NCI-H1436 treated with DMSO at 0.1 percent for 48 hours (cell line): ENCODE measurements at regions not wholly inside any gene's neighbourhood (a gene's known extent, or its start where the extent isn't known, plus 50 kb on each side); places are given as distances from the start of the nearest gene placed in this dataset.
"Not testable (repeated sequence)": the region's sequence is repeated elsewhere in the genome, so short reads cannot be mapped to it uniquely, and the experiment has no call there.

ENCODE experiments used
- DNase-seq: peaks from one replicate; lab custom pipeline; 2025; lab: John Stamatoyannopoulos, UW

- no peak for DNase-seq
Measured at GRCh38 chr14:89524990-89525667, 108.1 kb upstream of the FOXN3 start.

- no peak for DNase-seq
Measured at GRCh38 chr14:89524412-89524811, 107.4 kb upstream of the FOXN3 start.

GRCh38 chr14:89521988-89522387 lies 105.0 kb upstream of the FOXN3 start:
- no peak for DNase-seq

GRCh38 chr14:89519040-89519439 lies 102.0 kb upstream of the FOXN3 start:
- no peak for DNase-seq

GRCh38 chr14:89516173-89516572 lies 99.1 kb upstream of the FOXN3 start:
- DNase-seq, result no peak

- no peak for DNase-seq
Measured at GRCh38 chr14:89514601-89515000, 97.6 kb upstream of the FOXN3 start.

DNA sequence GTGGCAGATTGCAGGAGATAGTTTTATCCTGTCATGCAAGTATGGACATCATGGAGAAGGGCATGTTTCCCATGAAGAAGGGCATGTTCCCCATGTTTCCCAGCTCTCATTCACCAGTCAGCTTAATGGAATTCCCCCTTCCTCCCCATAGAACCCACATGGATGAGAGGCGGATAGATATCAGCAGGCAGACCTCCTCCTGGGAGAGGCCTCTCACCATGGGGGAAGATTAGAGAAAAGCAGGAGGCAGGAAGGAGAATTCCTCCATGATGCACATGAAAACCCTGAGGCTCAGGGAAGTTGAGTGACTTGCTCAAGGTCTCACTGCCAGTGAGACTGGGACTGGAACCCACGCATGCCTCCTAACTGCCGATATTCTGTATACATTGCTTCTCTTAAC lies 92.9 kb upstream of the FOXN3 start:
- DNase-seq, result no peak

DNA sequence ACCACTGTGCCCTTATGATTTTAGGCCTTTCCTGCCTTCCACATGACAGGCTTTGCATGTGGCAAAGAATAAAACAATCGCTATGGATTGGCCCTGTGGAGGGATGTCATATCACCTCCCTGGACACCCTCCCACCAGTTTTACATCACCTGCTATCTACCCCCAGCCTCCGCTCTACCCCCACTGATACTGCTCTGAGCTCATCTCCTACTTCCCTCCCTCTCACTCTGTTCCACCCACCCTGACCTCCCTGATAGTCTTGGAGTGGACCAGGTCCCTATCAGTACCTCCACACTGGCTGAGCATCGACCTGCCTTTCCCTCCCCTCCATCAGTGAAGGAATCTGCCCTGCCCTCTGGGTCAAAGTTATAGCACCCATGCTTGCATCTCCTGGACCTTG lies 91.8 kb upstream of the FOXN3 start:
- DNase-seq, result no peak

- DNase-seq, result no peak
Measured at GRCh38 chr14:89507926-89508460, 91.0 kb upstream of the FOXN3 start.

GRCh38 chr14:89507521-89507920 lies 90.5 kb upstream of the FOXN3 start:
- DNase-seq, result no peak

- not testable (repeated sequence) for DNase-seq
Measured at GRCh38 chr14:89506891-89507452, 89.9 kb upstream of the FOXN3 start.

DNA sequence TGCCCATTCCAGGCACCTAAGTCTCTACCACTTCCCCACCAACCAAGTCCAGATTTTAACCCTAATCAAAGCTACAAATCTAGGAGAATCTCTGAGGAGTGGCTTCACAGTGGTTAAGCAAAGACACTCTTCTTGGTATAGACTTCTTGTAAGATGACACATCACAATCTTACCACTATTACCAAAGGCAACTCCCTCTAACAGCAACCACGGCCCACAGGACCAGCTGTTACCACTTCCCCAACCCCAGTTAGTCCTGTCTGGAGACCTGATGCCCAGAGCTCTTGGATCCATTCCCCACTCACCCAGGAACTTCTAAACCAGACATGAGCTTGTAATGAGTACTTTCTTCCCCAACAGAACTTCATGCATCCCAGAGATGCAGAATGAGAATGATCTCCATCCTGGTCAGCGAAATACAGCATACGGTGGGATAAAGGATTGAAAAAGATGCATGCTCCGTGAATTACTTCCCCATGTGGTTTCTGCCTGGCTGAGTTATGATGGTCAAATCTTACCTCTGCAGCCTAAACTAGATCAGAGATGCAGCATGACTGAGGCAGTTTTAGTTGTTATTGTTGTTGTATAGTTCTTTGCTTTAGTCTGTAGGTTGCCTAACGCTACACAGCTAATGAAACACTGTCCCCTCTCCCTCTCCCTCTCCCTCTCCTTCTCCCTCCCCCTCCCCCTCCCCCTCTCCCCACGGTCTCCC lies 87.7 kb upstream of the FOXN3 start:
- DNase-seq, result no peak

DNA sequence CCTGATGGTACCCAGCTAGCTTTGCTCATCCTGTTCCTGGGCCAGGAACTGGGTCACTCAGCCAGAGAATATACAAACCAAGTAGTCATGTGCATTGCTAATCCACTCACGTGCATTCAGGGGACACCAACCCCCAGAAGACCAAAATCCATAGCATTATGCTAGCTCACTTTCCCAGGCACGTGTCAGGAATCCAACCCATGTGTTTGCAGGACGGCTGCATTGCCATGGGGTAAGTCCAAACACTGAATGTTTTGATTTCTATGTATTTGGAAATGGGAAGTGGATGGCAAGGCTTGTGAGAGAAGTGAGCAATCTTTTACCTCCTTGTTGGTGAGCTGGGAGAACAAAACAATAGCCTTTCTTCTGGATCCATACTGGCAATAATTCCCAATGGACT lies 87.1 kb upstream of the FOXN3 start:
- no peak for DNase-seq

DNA sequence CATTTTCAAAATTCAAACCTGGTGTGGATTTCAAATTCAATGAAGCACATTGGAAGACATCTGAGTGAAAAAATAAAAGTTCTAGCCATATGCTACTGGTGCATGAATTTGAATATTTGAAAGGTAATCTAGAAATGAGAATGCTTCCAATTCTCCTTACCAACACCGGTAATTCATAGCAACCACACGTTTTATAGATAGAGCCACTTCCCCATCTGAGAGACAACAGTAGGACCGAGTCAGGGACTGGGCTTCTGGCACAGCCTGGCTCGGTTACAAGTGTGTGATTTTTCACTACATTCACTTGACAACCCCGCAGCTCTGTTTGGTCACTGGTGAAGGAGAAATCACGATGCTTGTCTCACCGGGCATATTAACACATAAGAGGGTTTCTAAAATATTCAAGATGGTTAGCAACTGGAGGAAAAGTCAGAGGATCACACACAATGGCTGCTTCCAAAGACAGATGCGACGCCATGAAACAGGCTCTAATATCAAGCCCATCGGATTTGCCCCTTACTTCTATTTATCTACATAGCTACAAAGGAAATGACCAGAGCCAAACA lies 86.5 kb upstream of the FOXN3 start:
- DNase-seq, result no peak

DNA sequence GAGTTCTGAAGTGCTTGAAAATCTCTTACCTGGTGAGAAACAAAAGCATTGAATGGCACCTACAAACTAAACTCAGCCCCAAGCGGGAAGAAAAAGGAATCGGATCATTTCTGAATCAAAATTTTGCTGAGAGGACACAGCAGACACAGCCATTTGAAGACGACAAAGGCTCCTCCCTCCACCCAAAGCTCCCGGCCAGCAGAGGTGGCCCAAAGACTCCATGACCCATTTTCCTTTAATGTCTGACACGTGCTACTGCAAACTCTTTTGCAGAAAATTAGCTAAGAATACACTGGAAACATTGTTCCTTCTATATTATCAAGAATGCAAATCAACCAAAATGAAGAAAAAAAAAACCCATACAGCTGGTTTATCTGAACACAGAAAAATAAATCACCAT lies 85.9 kb upstream of the FOXN3 start:
- no peak for DNase-seq

- no peak for DNase-seq
Measured at GRCh38 chr14:89501381-89501780, 84.3 kb upstream of the FOXN3 start.

GRCh38 chr14:89500303-89500702 lies 83.3 kb upstream of the FOXN3 start:
- DNase-seq, result no peak

- DNase-seq, result no peak
Measured at GRCh38 chr14:89498878-89499277, 81.8 kb upstream of the FOXN3 start.

GRCh38 chr14:89495718-89496117 lies 78.7 kb upstream of the FOXN3 start:
- DNase-seq, result no peak

- no peak for DNase-seq
Measured at GRCh38 chr14:89493877-89494634, 77.0 kb upstream of the FOXN3 start.

DNA sequence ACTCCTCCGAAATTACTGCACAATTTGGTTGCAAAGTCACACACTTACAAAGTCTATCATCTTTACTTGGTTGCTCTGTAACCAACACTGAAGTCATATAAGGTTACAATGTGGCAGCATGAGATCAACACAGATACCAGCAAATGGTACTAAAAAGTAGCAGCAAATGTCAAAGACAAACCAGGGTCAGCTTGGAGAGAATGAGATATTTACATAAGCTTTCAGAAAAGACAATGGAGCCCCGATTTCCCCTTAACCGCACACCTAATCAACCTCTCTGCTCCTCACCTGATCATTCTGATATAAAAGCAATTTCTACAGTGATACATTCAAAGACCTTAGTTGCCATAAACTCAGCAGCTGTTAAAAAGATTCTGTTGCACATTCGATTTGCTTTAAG lies 76.4 kb upstream of the FOXN3 start:
- no peak for DNase-seq

DNA sequence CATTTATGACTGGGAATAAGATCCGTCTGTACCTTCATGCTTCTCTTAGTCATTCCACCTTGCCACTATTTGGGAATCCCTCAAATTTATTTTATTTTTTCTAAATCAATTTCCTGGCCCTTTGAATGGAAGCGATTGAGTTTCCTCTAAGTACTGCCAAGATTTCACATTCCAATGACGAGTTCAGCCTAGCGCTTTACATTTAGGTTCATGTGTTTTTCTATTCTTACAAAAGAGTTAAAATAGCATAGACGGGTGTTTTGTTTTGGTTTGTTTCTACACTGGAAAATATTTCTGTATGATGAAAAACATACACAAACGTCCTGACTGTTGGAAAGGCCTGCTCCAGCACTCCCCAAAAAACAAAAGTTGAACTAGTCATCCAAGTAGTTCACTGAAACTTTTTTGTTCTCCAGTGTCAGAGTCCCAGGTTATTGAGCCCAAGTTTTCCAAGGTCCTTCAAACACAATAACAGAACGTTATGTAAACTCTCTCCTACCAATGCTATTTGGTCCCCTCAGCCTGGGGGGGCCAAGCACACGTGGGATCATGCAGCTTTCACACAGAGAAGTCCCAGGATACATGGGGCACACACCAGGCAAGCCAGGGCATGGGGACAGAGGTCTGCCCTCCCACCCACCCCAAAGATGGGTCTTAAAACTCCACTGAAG lies 74.8 kb upstream of the FOXN3 start:
- DNase-seq, result no peak
